SW480 (cell line): ENCODE measurements at regions not wholly inside any gene's neighbourhood (a gene's known extent, or its start where the extent isn't known, plus 50 kb on each side); places are given as distances from the start of the nearest gene placed in this dataset.

Experiments used
- DNase-seq: peaks from one replicate; pipeline ENCODE4 v3.0.0-alpha.2; 2016; ENCODE audit warnings: low spot score

DNA sequence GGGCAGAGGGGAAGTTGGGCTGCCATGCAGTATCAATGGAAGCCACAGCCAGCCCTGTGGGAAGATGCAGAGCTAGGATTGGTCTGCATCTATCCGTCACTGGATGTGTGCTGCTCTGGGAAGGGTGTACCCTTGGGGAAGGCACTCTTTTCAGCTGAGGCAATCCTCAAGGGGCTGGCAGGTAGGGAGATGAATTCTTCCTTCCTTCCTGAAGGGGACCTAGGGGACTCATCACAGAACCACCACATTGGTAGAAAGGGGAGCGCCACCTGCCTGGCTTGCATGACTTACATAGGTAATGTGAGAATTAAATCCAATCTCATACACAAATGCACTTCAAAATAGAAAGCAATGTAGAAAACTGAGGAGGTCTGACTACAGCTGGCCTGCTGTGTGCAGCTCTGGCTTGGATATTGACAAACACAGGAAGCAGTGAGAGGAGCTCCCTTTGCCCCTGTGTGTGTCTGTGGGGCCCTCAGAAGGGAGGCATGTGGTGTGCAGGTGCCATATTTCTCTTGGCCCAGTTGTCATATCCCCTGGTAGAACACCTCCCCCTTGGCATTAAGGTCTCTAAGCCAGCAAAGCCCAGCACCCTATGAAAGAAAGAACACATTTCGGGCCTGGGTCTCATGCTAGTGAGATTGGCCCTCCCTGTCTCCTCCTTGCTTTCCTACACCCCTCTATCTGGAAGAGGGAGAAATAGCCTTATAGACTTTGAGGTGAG is 260.3 kb upstream of the MOCS1 start:
- no peak for DNase-seq

DNA sequence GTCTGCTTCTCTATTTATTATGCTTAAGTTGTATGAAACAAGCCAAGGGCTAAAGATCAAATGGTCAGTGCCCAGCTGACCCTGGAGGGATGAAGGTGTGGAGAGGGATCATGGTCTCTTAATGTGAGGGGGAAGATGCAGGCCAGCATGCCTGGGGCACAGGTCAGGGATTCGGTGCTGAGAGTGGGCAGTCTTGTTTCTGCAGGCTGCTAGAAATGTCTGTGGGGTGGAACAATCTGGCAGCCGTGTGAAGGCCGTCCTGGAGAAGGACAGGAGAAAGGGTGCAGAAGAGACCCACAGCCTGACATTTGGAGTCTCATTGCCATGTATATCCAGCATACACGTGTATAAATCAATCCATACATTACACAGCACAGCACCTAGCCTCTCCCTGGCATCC is 258.3 kb upstream of the MOCS1 start:
- no peak for DNase-seq

GRCh38 chr6:40188931-40189330 is 254.7 kb upstream of the MOCS1 start:
- DNase-seq: no peak

- no peak for DNase-seq
Measured at GRCh38 chr6:40187535-40188144, 253.4 kb upstream of the MOCS1 start.

DNA sequence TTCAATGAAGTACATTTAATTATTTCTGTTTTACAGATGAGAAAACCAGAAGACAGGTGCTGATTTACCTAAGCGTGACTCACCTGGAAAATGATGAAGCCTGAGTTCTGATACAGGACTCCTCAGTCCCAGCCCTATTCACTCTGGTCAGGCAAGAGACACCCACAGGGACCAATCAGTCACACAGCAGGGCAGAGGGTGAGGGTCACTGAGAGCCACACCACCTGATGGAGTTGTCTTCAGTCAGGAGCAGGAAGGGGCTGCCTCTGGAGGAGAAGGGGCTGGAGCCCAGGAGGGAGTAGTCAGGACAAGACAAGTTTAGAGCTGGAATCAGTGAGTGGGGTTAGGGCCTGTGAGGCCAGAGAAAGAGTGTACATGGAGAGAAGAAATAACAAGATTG is 251.2 kb upstream of the MOCS1 start:
- DNase-seq: no peak

DNA sequence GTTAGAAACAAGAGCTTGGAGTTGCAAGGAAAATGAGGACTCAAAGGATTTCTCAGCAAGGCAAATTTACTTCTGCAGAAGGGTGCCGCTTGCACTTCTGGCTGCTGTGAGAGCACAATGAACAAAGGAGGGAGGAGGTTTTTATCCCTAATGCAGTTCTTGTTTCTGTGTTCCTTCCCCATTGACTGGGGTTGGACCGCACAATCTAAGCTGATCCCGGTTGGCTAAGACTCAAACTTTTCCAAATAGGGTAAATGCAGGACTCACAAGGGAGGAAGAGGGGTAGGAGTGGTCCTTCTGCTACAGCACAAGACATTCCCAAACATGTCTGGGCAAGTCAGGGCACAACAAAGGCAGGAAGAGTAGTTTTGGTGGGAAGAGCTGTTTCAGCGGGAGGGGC is 249.6 kb upstream of the MOCS1 start:
- no peak for DNase-seq

GRCh38 chr6:40181367-40181766 is 247.1 kb upstream of the MOCS1 start:
- no peak for DNase-seq

- DNase-seq: no peak
Measured at GRCh38 chr6:40180271-40180670, 246.0 kb upstream of the MOCS1 start.

- DNase-seq: no peak
Measured at GRCh38 chr6:40179496-40179895, 245.2 kb upstream of the MOCS1 start.

DNA sequence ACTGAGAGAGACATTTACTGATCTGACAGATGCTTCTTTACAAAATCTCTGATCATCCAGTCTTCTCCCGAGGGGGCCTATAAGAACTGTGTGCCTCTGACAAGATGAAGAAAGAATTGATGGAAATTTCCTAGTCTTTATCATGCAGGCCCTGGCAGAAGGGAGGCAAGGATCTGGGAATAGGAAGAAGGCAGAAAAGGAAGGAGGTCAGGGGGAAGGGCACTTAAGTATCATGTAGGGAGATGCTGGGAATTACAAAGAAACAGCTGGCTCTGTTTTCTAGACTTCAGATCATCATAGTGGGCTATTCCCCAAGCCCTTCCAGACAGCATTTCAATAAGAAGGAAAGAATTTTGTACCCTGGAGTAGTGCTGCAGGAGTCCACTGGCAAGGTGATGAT is 243.3 kb upstream of the MOCS1 start:
- DNase-seq: no peak

GRCh38 chr6:40176152-40176551 is 241.9 kb upstream of the MOCS1 start:
- no peak for DNase-seq

DNA sequence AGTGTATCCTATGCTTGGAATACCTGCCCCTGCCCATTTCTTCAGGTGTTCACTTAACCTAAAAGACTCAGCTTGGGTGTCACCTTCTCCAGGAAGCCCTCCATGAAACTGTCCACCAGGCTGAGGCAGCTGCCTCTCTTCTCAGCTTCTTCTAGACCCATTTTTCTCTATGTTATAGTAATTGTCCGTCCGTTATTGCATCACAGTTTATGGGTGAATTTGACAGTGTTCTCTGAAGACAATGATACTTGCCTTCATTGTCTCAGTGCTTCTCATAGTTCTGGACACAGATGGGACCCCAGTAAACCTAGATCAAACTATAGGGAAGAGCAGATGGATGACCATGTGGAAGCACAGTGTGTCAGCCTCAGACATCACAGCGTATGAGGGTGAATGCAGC is 238.0 kb upstream of the MOCS1 start:
- DNase-seq: no peak

- DNase-seq: no peak
Measured at GRCh38 chr6:40171343-40171742, 237.1 kb upstream of the MOCS1 start.

DNA sequence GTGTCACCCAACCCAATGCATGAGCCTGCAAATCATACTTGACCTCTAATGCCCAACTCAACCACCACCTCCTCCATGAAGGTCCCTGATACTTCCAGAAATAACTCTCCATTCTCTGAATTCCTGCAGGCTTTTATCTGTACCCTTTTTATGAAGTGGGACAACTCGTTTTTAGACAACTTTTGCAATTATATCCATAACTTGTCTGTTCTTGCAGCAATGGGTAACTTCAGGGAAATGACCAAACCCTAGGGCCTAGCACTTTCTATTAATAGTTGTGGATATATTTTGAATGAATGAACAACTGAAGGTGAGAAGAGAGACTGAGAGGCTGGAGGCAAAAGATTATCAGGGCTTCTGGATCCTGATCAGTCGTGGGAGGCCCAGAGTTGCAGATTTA is 236.6 kb upstream of the MOCS1 start:
- no peak for DNase-seq

GRCh38 chr6:40169878-40170277 is 235.6 kb upstream of the MOCS1 start:
- no peak for DNase-seq

DNA sequence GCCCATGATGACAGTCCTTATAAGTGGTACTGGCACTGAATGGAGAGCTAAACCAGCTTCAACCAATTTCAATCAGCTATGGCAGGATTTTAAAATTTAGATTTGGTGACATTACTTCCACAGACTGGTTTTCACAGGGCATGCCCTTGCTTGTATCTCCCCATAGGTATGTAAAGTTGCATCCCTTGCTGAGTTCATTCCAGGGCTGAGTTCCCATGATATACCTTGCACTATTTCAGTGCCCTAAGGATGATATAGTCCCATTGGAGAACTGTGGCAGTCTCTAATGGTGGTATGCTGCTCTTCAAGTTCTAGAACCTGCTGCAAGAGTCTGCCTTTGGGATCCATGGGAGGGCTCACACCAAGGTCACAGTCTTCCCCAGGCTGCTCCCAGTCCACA is 232.7 kb upstream of the MOCS1 start:
- no peak for DNase-seq

- DNase-seq: no peak
Measured at GRCh38 chr6:40165036-40165709, 230.9 kb upstream of the MOCS1 start.

GRCh38 chr6:40164345-40164755 is 230.1 kb upstream of the MOCS1 start:
- peak; percentile 25 for DNase-seq

DNA sequence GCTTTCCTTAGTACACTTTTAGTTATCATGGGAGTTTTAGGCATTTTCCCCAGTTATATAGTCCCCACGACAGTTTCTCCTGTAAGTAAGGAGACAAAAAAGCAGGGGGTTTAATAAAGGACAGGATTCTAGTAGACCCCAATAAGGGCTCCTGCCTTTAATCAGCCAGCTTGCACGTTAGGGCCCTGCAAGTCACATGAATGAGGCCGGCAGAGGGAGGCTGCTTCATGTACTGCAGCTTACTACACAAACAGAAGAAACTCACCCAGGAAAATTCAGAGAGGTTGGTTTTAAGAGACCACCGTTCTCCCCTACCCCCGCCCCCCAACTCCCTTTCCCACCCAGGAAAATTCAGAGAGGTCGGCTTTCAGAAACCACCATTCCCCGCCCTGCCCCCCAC is 229.7 kb upstream of the MOCS1 start:
- no peak for DNase-seq

DNA sequence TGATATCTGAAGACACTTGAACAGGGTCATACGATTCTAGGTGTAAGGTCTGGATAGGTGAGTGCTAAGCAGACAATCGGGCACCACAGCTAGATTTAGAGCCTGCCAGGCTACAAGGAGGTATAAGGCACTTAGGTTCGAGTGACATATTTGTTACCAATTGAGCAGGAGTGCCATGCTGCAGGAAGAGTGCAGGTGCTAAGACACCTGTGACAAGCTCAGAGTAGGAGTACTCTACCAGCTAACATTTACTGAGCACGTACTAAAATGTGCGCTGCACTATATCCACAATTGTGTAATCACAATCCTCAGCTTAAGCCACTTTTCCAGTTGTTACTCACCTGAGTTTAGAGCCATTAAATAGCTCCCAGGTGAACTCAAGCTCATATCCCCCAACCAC is 227.8 kb upstream of the MOCS1 start:
- DNase-seq: no peak

GRCh38 chr6:40160826-40161225 is 226.6 kb upstream of the MOCS1 start:
- no peak for DNase-seq

DNA sequence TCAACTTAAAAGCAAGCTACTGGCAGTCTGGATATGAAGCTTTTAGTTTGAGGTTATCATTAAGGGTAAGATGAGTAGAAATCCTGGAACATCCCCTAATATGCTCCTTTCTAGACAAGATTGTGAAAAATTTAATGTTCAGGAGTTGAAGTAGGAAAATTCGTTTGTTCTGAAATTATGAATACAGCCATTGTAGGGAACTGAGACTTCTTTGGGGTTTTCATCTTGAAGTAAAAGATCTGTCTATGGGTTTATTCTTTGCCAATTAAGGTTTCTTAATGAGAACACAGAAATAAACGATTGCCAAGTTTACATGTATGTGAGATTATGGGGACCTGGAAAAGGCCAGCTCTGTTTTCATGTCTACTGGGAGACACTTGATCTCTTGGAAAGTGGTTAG is 225.6 kb upstream of the MOCS1 start:
- no peak for DNase-seq

DNA sequence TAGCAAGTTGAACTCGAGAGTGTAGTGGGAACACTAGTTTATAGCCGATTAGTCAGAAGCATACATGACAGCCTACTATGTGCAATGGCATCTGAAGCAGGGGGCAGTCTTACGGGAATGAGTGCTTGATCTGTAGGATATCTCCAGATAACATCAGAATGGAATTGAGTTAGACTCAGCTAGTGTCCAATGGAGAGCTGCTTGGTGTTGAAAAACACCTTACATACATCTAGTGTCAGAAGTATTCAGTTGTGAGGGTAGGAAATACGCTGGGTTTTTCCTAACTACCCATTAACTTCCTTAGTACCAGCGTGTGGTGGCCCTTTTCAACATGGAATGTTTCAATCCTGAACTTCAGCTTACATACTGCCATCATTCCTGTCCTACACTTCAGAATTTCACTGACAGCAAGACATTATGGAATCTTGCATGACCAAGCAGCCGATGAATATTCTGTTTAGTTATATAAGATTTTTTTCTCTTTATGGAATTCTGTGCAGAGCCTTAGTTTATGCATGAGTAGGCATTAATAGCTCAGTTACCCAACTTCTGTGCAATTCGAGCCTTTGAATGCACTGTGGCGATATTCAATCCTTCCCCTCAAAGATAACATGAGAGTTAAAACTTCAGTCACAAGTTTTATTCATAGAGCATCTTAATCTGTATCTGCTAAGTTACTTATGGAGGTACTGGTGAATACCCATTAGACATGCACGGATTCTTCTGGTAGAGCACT is 218.6 kb upstream of the MOCS1 start:
- DNase-seq: no peak
